ENCODE measurements at regions not wholly inside any gene's neighbourhood (a gene's known extent, or its start where the extent isn't known, plus 50 kb on each side); places are given as distances from the start of the nearest gene placed in this dataset.

DNA sequence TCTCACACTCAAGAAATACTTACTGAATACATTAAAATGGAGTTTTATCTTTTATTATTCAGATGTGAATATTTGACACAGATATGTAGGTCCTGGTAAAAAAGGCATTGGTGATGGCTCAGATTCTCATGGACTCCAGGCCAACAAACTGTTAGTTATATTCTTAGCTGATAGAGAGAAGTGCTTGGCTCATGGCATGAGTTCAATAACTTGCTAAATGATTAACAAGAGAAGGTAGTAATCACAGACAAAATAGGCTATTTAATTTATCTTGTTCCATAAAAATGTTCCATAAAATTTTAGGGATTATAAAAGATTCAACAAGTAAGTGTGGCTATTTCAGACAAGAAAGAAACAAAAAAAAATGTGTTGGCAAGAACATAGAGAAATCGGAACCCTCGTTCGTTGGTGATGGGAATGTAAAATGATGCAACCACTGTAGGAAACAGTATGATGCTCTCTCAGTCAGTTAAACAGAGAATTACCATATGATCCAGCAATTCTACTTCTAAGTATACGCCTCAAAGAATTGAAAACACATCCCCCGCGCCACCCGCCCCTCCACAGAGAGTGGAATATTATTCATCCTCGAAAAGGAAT, 737.8 kb upstream of the ADAMTS5 start:
- intact Hi-C loops (cut with micrococcal nuclease) (loop anchor here (5.0 to 10.0 kb wide), 2 partner anchors 98 to 810 kb away; no protein-coding TSS in a partner anchor), dilution Hi-C loops (cut with MboI; ENCODE audit: extremely low pct_ligation_motif_present, low sequenced_read_pairs) (no loop called here)
- Histone ChIP-seq H3K36me3 (ENCODE audit: control insufficient read depth in 2 of 2, extremely low read depth in 1 of 2, insufficient read depth in 2 of 2, low read length in 2 of 2) (no peaks in the 10 kb centered on the region), H3K9me1 (replicated peaks; ENCODE audit: control insufficient read depth, extremely low read depth, insufficient read depth, low read length) (no peaks in the 10 kb centered on the region), H3K9me3 (replicated peaks; ENCODE audit: control insufficient read depth, insufficient read depth, low read length) (no peaks in the 10 kb centered on the region), H3K79me2 (ENCODE audit: control insufficient read depth, insufficient read depth, low read length) (no peaks in the 10 kb centered on the region), H3K4me1 (ENCODE audit: control insufficient read depth, extremely low read depth, insufficient read depth, low read length) (no peaks in the 10 kb centered on the region), H2AFZ (ENCODE audit: low read depth, low read length) (no peak overlapping the region), H3K9ac (replicated peaks; ENCODE audit: extremely low read depth, insufficient read depth, low read length) (no peak overlapping the region), H4K20me1 (replicated peaks; ENCODE audit: control insufficient read depth, extremely low read depth, insufficient read depth, low read length) (no peaks in the 10 kb centered on the region), H3K4me2 (ENCODE audit: insufficient read depth, low read length) (no peak overlapping the region), H3K4me3 (replicated peaks in 1 of 3; ENCODE audit: insufficient read depth in 1 of 3, low read depth in 1 of 3, low read length in 3 of 3) (no peak overlapping the region), H3K27me3 (ENCODE audit: control insufficient read depth in 2 of 2, insufficient read depth in 2 of 2, low read length in 2 of 2) (no peaks in the 10 kb centered on the region), H3K27ac (ENCODE audit: insufficient read depth, low read depth, low read length) (no peak overlapping the region)
- CTCF ChIA-PET = interaction anchor here (1.1 to 6.9 kb wide), 8 partner anchors 10 to 1041 kb away, joined by 3 to 169 read pairs (median 7); no protein-coding TSS in a partner anchor
- TF ChIP-seq MYC (IDR thresholded peaks at IDR 0.05; ENCODE audit: low read depth, low read length) (no peak), POLR2A (IDR thresholded peaks at IDR 0.05; ENCODE audit: low read depth, low read length) (no peak), GATA2 (IDR thresholded peaks at IDR 0.05; ENCODE audit: insufficient read depth, insufficient read length, low read depth, low read length) (no peak), EZH2 (IDR thresholded peaks at IDR 0.05; ENCODE audit: borderline replicate concordance, low read depth, low read length, severe bottlenecking) (no peak)
- TF ChIP-seq, protein P1, sequence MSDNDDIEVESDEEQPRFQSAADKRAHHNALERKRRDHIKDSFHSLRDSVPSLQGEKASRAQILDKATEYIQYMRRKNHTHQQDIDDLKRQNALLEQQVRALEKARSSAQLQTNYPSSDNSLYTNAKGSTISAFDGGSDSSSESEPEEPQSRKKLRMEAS (IDR thresholded peaks at IDR 0.05; ENCODE audit: insufficient read depth, insufficient read length) = no peak
- no TSS peak for BruUV-seq (replicated peaks)
- FAIRE-seq = no peak
- POLR2A ChIA-PET = no interaction called here
- DNase-seq (ENCODE audit: low read depth, low spot score) = no peak

GRCh38 chr21:27703791-27704190, 736.9 kb upstream of the ADAMTS5 start:
- DNase-seq (ENCODE audit: low read depth, low spot score) (no peak), FAIRE-seq (no peak)
- BruUV-seq (replicated peaks) = no TSS peak
- Histone ChIP-seq H3K27me3 (ENCODE audit: control insufficient read depth in 2 of 2, insufficient read depth in 2 of 2, low read length in 2 of 2) (no peaks in the 10 kb centered on the region), H3K27ac (ENCODE audit: insufficient read depth, low read depth, low read length) (no peak overlapping the region), H3K79me2 (ENCODE audit: control insufficient read depth, insufficient read depth, low read length) (no peaks in the 10 kb centered on the region), H3K36me3 (ENCODE audit: control insufficient read depth in 2 of 2, extremely low read depth in 1 of 2, insufficient read depth in 2 of 2, low read length in 2 of 2) (no peaks in the 10 kb centered on the region), H3K9me1 (replicated peaks; ENCODE audit: control insufficient read depth, extremely low read depth, insufficient read depth, low read length) (no peaks in the 10 kb centered on the region), H3K9me3 (replicated peaks; ENCODE audit: control insufficient read depth, insufficient read depth, low read length) (no peaks in the 10 kb centered on the region), H2AFZ (ENCODE audit: low read depth, low read length) (no peak overlapping the region), H3K4me2 (ENCODE audit: insufficient read depth, low read length) (no peak overlapping the region), H3K9ac (replicated peaks; ENCODE audit: extremely low read depth, insufficient read depth, low read length) (no peak overlapping the region), H4K20me1 (replicated peaks; ENCODE audit: control insufficient read depth, extremely low read depth, insufficient read depth, low read length) (no peaks in the 10 kb centered on the region), H3K4me1 (ENCODE audit: control insufficient read depth, extremely low read depth, insufficient read depth, low read length) (no peaks in the 10 kb centered on the region), H3K4me3 (replicated peaks in 1 of 3; ENCODE audit: insufficient read depth in 1 of 3, low read depth in 1 of 3, low read length in 3 of 3) (no peak overlapping the region)
- intact Hi-C loops (cut with micrococcal nuclease) = loop anchor here (1.0 to 10.0 kb wide), 3 partner anchors 99 to 1039 kb away; no protein-coding TSS in a partner anchor
- dilution Hi-C loops (cut with MboI; ENCODE audit: extremely low pct_ligation_motif_present, low sequenced_read_pairs) = no loop called here
- ChIA-PET CTCF (interaction anchor here (0.9 to 6.9 kb wide), 9 partner anchors 11 to 1042 kb away, joined by 3 to 169 read pairs (median 5); no protein-coding TSS in a partner anchor), POLR2A (no interaction called here)
- TF ChIP-seq CTCF (IDR thresholded peaks at IDR 0.05; ENCODE audit: extremely low read depth in 1 of 2, insufficient read depth in 1 of 2, low read depth in 1 of 2, low read length in 2 of 2) = no peak
- no peak for TF ChIP-seq POLR2A (IDR thresholded peaks at IDR 0.05; ENCODE audit: low read depth, low read length)
- TF ChIP-seq MYC (IDR thresholded peaks at IDR 0.05; ENCODE audit: low read depth, low read length) = no peak
- TF ChIP-seq, protein P1 (IDR thresholded peaks at IDR 0.05; ENCODE audit: insufficient read depth, insufficient read length) = no peak
- TF ChIP-seq JUN (IDR thresholded peaks at IDR 0.05; ENCODE audit: borderline replicate concordance, insufficient read depth, insufficient read length, low read depth) = no peak
- TF ChIP-seq EZH2 (IDR thresholded peaks at IDR 0.05; ENCODE audit: borderline replicate concordance, low read depth, low read length, severe bottlenecking) = no peak
- no peak for TF ChIP-seq GATA2 (IDR thresholded peaks at IDR 0.05; ENCODE audit: insufficient read depth, insufficient read length, low read depth, low read length)
- TF ChIP-seq FOS (IDR thresholded peaks at IDR 0.05; ENCODE audit: borderline replicate concordance, insufficient read depth, low read length) = no peak
- TF ChIP-seq POLR2AphosphoS5 (IDR thresholded peaks at IDR 0.05; ENCODE audit: insufficient read depth, low read depth, low read length) = no peak
